ENCODE measurements at regions not wholly inside any gene's neighbourhood (a gene's known extent, or its start where the extent isn't known, plus 50 kb on each side); places are given as distances from the start of the nearest gene placed in this dataset.

- no peak for TF ChIP-seq CTCF (IDR thresholded peaks at IDR 0.05; ENCODE audit: insufficient read depth, low read depth, low read length, missing control alignments)
- H3K4me3 ChIP-seq (ENCODE audit: low read length), result no peak overlapping the region
- DNase-seq (ENCODE audit: low read depth), result no peak
Measured at GRCh38 chr12:89991807-89992590, 283.4 kb upstream of the ATP2B1 start.

- no peak for DNase-seq (ENCODE audit: low read depth)
- no peak overlapping the region for H3K4me3 ChIP-seq (ENCODE audit: low read length)
- TF ChIP-seq CTCF (IDR thresholded peaks at IDR 0.05; ENCODE audit: insufficient read depth, low read depth, low read length, missing control alignments), result no peak
Measured at GRCh38 chr12:89988188-89988915, 279.7 kb upstream of the ATP2B1 start.

- no peak for TF ChIP-seq CTCF (IDR thresholded peaks at IDR 0.05; ENCODE audit: insufficient read depth, low read depth, low read length, missing control alignments)
- H3K4me3 ChIP-seq (ENCODE audit: low read length), result no peak overlapping the region
- no peak for DNase-seq (ENCODE audit: low read depth)
Measured at GRCh38 chr12:89985935-89986334, 277.3 kb upstream of the ATP2B1 start.

- H3K4me3 ChIP-seq (ENCODE audit: low read length), result no peak overlapping the region
- DNase-seq (ENCODE audit: low read depth), result no peak
- TF ChIP-seq CTCF (IDR thresholded peaks at IDR 0.05; ENCODE audit: insufficient read depth, low read depth, low read length, missing control alignments), result no peak
Measured at GRCh38 chr12:89984846-89985245, 276.2 kb upstream of the ATP2B1 start.

- DNase-seq (ENCODE audit: low read depth), result no peak
- no peak overlapping the region for H3K4me3 ChIP-seq (ENCODE audit: low read length)
- TF ChIP-seq CTCF (IDR thresholded peaks at IDR 0.05; ENCODE audit: insufficient read depth, low read depth, low read length, missing control alignments), result no peak
Measured at GRCh38 chr12:89983622-89984021, 275.0 kb upstream of the ATP2B1 start.

GRCh38 chr12:89980236-89980635, 271.6 kb upstream of the ATP2B1 start:
- peak; percentile 49 for DNase-seq (ENCODE audit: low read depth)
- TF ChIP-seq CTCF (IDR thresholded peaks at IDR 0.05; ENCODE audit: insufficient read depth, low read depth, low read length, missing control alignments), result no peak
- no peak overlapping the region for H3K4me3 ChIP-seq (ENCODE audit: low read length)
